ENCODE measurements at regions not wholly inside any gene's neighbourhood (a gene's known extent, or its start where the extent isn't known, plus 50 kb on each side); places are given as distances from the start of the nearest gene placed in this dataset.
"Not testable (repeated sequence)": the region's sequence is repeated elsewhere in the genome, so short reads cannot be mapped to it uniquely, and the experiment has no call there.

DNA sequence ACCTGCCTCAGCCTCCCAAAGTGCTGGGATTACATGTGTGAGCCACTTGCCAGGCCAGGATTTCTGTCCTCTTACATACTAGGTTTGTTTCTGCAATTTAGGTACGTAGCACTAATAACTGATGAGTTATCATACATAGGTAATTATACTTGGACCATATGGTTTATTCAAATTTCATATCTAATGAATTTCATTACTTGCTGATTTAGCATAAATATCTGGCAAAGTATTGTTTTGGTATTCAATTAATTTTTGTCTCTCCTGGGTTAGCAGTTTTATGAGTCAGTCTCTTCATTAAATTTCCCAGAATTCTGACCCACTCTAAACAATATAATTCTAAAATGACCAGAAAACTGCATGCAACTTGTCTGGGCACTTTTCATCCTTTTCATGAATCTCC, 2146.5 kb downstream of the TP53TG3F start:
- no peak overlapping the region for H3K4me2 ChIP-seq (ENCODE audit: control insufficient read depth, extremely low read depth, insufficient read depth, low read depth, low read length)
- no peaks in the 10 kb centered on the region for H3K9me1 ChIP-seq (ENCODE audit: control insufficient read depth, extremely low read depth, insufficient read depth, low read length)
- H2AFZ ChIP-seq (ENCODE audit: control insufficient read depth, low read length): no peak overlapping the region
- no peak overlapping the region for H3K9ac ChIP-seq (ENCODE audit: control insufficient read depth, extremely low read depth, insufficient read depth, low read length)
- DNase-seq (ENCODE audit: low read depth, low spot score) (no peak), FAIRE-seq (no peak)
- H3K79me2 ChIP-seq (ENCODE audit: control insufficient read depth, insufficient read depth, low read length): no peaks in the 10 kb centered on the region
- peaks cover 4% of the 10 kb centered on the region for H3K4me1 ChIP-seq (ENCODE audit: control insufficient read depth, extremely low read depth, insufficient read depth, low read length)
- no peak overlapping the region for H3K4me3 ChIP-seq (ENCODE audit: control insufficient read depth in 2 of 3, extremely low read depth in 1 of 3, insufficient read depth in 2 of 3, low read depth in 1 of 3, low read length in 3 of 3)
- H3K27me3 ChIP-seq (ENCODE audit: control insufficient read depth, extremely low read depth, insufficient read depth, low read length): no peaks in the 10 kb centered on the region
- no peak overlapping the region for H3K27ac ChIP-seq (ENCODE audit: control insufficient read depth, insufficient read depth, low read length)
- TF ChIP-seq, protein P1, sequence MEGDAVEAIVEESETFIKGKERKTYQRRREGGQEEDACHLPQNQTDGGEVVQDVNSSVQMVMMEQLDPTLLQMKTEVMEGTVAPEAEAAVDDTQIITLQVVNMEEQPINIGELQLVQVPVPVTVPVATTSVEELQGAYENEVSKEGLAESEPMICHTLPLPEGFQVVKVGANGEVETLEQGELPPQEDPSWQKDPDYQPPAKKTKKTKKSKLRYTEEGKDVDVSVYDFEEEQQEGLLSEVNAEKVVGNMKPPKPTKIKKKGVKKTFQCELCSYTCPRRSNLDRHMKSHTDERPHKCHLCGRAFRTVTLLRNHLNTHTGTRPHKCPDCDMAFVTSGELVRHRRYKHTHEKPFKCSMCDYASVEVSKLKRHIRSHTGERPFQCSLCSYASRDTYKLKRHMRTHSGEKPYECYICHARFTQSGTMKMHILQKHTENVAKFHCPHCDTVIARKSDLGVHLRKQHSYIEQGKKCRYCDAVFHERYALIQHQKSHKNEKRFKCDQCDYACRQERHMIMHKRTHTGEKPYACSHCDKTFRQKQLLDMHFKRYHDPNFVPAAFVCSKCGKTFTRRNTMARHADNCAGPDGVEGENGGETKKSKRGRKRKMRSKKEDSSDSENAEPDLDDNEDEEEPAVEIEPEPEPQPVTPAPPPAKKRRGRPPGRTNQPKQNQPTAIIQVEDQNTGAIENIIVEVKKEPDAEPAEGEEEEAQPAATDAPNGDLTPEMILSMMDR (optimal IDR thresholded peaks at IDR 0.05 in 1 of 3, IDR thresholded peaks at IDR 0.05 in 1 of 3, conservative IDR thresholded peaks at IDR 0.05 in 1 of 3; ENCODE audit: extremely low read depth in 1 of 3, insufficient read depth in 2 of 3, low read length in 3 of 3): no peak
- no peak for TF ChIP-seq EZH2 (IDR thresholded peaks at IDR 0.05; ENCODE audit: low read length)
- no peaks in the 10 kb centered on the region for H3K36me3 ChIP-seq (ENCODE audit: control insufficient read depth in 2 of 2, extremely low read depth in 1 of 2, insufficient read depth in 2 of 2, low read length in 2 of 2)
- H4K20me1 ChIP-seq (ENCODE audit: control insufficient read depth, extremely low read depth, insufficient read depth, low read length): no peaks in the 10 kb centered on the region
- dilution Hi-C loops (cut with MboI; ENCODE audit: extremely low pct_ligation_motif_present, low sequenced_read_pairs): no loop called here
- no peaks in the 10 kb centered on the region for H3K9me3 ChIP-seq (ENCODE audit: control insufficient read depth, low read depth, low read length)

DNA sequence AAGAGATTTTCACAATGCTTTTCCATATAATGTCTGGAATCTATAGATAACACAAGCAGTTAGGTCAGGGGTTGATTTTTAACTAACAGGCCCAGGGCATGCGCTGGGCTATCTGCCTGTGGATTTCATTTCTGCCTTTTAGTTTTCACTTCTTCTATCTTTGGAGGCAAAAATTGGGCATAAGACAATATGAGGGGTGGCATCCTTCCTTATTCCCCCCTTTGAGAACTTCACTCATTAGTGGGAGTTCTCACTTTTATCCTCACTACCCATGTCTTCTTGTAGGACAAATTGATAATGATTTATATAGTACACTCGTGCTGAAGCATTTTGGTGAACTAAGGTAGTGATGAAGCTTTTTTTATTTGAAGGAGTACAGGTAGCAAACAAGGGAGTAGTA, 2155.5 kb downstream of the TP53TG3F start:
- H3K79me2 ChIP-seq (ENCODE audit: control insufficient read depth, insufficient read depth, low read length); H3K4me1 ChIP-seq (ENCODE audit: control insufficient read depth, extremely low read depth, insufficient read depth, low read length); H3K4me2 ChIP-seq (ENCODE audit: control insufficient read depth, extremely low read depth, insufficient read depth, low read depth, low read length); H3K27me3 ChIP-seq (ENCODE audit: control insufficient read depth, extremely low read depth, insufficient read depth, low read length); dilution Hi-C loops (cut with MboI; ENCODE audit: extremely low pct_ligation_motif_present, low sequenced_read_pairs); DNase-seq (ENCODE audit: low read depth, low spot score); H3K4me3 ChIP-seq (ENCODE audit: control insufficient read depth in 2 of 3, extremely low read depth in 1 of 3, insufficient read depth in 2 of 3, low read depth in 1 of 3, low read length in 3 of 3); FAIRE-seq; H3K9me1 ChIP-seq (ENCODE audit: control insufficient read depth, extremely low read depth, insufficient read depth, low read length); H4K20me1 ChIP-seq (ENCODE audit: control insufficient read depth, extremely low read depth, insufficient read depth, low read length); H3K9me3 ChIP-seq (ENCODE audit: control insufficient read depth, low read depth, low read length); H3K9ac ChIP-seq (ENCODE audit: control insufficient read depth, extremely low read depth, insufficient read depth, low read length); H3K36me3 ChIP-seq (ENCODE audit: control insufficient read depth in 2 of 2, extremely low read depth in 1 of 2, insufficient read depth in 2 of 2, low read length in 2 of 2); H2AFZ ChIP-seq (ENCODE audit: control insufficient read depth, low read length); H3K27ac ChIP-seq (ENCODE audit: control insufficient read depth, insufficient read depth, low read length): not testable (repeated sequence)

DNA sequence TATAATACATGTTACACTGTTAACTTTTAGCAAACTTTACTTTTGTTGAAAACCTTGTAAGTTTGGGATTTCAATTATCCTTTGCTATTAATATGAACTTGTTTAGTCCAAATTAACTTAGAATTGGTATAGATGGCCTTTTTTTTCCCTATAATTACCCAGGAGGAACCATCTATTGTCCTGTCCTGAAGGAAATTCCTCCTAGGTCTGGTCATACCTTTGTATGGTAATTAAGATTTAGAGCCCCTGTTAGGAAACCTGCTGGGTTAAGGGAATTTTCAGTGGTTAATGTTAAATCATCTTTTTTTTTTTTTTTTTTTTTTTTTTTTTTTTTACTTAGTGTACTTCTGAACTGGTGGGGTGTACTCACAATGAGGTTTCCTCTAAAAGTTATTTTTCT, 2159.8 kb downstream of the TP53TG3F start:
- H2AFZ ChIP-seq (ENCODE audit: control insufficient read depth, low read length); H3K4me1 ChIP-seq (ENCODE audit: control insufficient read depth, extremely low read depth, insufficient read depth, low read length); H3K9me3 ChIP-seq (ENCODE audit: control insufficient read depth, low read depth, low read length); H3K9ac ChIP-seq (ENCODE audit: control insufficient read depth, extremely low read depth, insufficient read depth, low read length); FAIRE-seq; DNase-seq (ENCODE audit: low read depth, low spot score); H3K27me3 ChIP-seq (ENCODE audit: control insufficient read depth, extremely low read depth, insufficient read depth, low read length); H3K79me2 ChIP-seq (ENCODE audit: control insufficient read depth, insufficient read depth, low read length); H3K9me1 ChIP-seq (ENCODE audit: control insufficient read depth, extremely low read depth, insufficient read depth, low read length); H3K4me2 ChIP-seq (ENCODE audit: control insufficient read depth, extremely low read depth, insufficient read depth, low read depth, low read length); H3K36me3 ChIP-seq (ENCODE audit: control insufficient read depth in 2 of 2, extremely low read depth in 1 of 2, insufficient read depth in 2 of 2, low read length in 2 of 2); dilution Hi-C loops (cut with MboI; ENCODE audit: extremely low pct_ligation_motif_present, low sequenced_read_pairs); H3K27ac ChIP-seq (ENCODE audit: control insufficient read depth, insufficient read depth, low read length); H3K4me3 ChIP-seq (ENCODE audit: control insufficient read depth in 2 of 3, extremely low read depth in 1 of 3, insufficient read depth in 2 of 3, low read depth in 1 of 3, low read length in 3 of 3); H4K20me1 ChIP-seq (ENCODE audit: control insufficient read depth, extremely low read depth, insufficient read depth, low read length): not testable (repeated sequence)

Measured in keratinocyte (primary cell).